ENCODE measurements at regions not wholly inside any gene's neighbourhood (a gene's known extent, or its start where the extent isn't known, plus 50 kb on each side); places are given as distances from the start of the nearest gene placed in this dataset.

- Histone ChIP-seq H2AK9ac (replicated peaks; ENCODE audit: low read depth, low read length, poor library complexity) (no peak overlapping the region), H2BK20ac (ENCODE audit: low read depth, low read length) (no peak overlapping the region), H3K27ac (ENCODE audit: insufficient read depth, low read length) (no peak overlapping the region), H3K27me3 (ENCODE audit: control insufficient read depth, insufficient read depth, low read length) (peaks cover 21% of the 10 kb centered on the region), H4K20me1 (ENCODE audit: insufficient read depth, low read length) (no peaks in the 10 kb centered on the region), H3K9me3 (ENCODE audit: control insufficient read depth, insufficient read depth, low read length) (no peaks in the 10 kb centered on the region), H4K5ac (ENCODE audit: low read depth, low read length) (no peak overlapping the region), H3K79me1 (ENCODE audit: low read depth in 1 of 2, low read length in 2 of 2) (no peaks in the 10 kb centered on the region), H3K4me1 (ENCODE audit: control insufficient read depth, insufficient read depth, low read length) (no peaks in the 10 kb centered on the region), H3K23ac (ENCODE audit: low read depth, low read length) (no peak overlapping the region), H2BK15ac (ENCODE audit: low read depth, low read length) (no peak overlapping the region), H3K18ac (ENCODE audit: low read depth, low read length) (no peak overlapping the region), H3K9me1 (ENCODE audit: insufficient read depth, low read length) (no peaks in the 10 kb centered on the region), H3K14ac (replicated peaks; ENCODE audit: low read depth, low read length) (no peak overlapping the region), H2AK5ac (ENCODE audit: low read depth, low read length) (no peak overlapping the region), H2BK120ac (ENCODE audit: low read depth, low read length) (no peak overlapping the region), H2BK5ac (ENCODE audit: low read depth, low read length, poor library complexity, severe bottlenecking) (no peak overlapping the region), H3K4me3 (ENCODE audit: insufficient read depth, low read depth, low read length) (no peak overlapping the region), H3K56ac (ENCODE audit: extremely low read depth, insufficient read depth, low read length) (no peak overlapping the region), H4K8ac (ENCODE audit: low read depth in 2 of 2, low read length in 2 of 2) (no peak overlapping the region), H3K4ac (ENCODE audit: low read depth, low read length) (no peak overlapping the region), H4K91ac (ENCODE audit: insufficient read depth, low read depth, low read length) (no peak overlapping the region), H2AFZ (replicated peaks; ENCODE audit: low read length, poor library complexity) (no peak overlapping the region), H3K36me3 (ENCODE audit: control insufficient read depth, insufficient read depth, low read length) (no peaks in the 10 kb centered on the region), H3K4me2 (ENCODE audit: low read depth, low read length) (no peak overlapping the region), H3K9ac (ENCODE audit: low read depth, low read length) (no peak overlapping the region)
- intact Hi-C loops (cut with micrococcal nuclease) (no loop called here), dilution Hi-C loops (cut with HindIII; ENCODE audit: low sequenced_read_pairs, unreplicated experiment) (no loop called here), in situ Hi-C loops (cut with MboI; ENCODE audit: low sequenced_read_pairs) (no loop called here)
- WGBS, 2 experiments (ENCODE audit: extremely low coverage in 2 of 2, insufficient read length in 1 of 2), result 83% methylated on average over 1 of the region's 3 CpGs; no CpG with 5 or more reads in 1 of the 2 experiments
- no TSS peak for BruUV-seq (replicated peaks)
- DNase-seq, result no peak
- TF ChIP-seq RFX5 (IDR thresholded peaks at IDR 0.05; ENCODE audit: low read depth, low read length) (no peak), FOS (IDR thresholded peaks at IDR 0.05; ENCODE audit: low read depth, low read length) (no peak)
- TF ChIP-seq, protein P1, sequence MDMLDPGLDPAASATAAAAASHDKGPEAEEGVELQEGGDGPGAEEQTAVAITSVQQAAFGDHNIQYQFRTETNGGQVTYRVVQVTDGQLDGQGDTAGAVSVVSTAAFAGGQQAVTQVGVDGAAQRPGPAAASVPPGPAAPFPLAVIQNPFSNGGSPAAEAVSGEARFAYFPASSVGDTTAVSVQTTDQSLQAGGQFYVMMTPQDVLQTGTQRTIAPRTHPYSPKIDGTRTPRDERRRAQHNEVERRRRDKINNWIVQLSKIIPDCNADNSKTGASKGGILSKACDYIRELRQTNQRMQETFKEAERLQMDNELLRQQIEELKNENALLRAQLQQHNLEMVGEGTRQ (IDR thresholded peaks at IDR 0.05; ENCODE audit: low read depth, low read length), result no peak
- ChIA-PET POLR2A (ENCODE audit: unreplicated experiment) (no interaction called here), CTCF (interaction anchor here (1.7 kb wide), 1 partner anchor 10 kb away, joined by 5 read pairs; no protein-coding TSS in a partner anchor)
- ATAC-seq (ENCODE audit: low read depth), result no peak
These were observed 63.0 kb upstream of the EIF2S2 start for GRCh38 chr20:34175079-34175478.

All from IMR-90 (cell line).